Neural progenitor cell (in vitro differentiated cells): ENCODE measurements at regions not wholly inside any gene's neighbourhood (a gene's known extent, or its start where the extent isn't known, plus 50 kb on each side); places are given as distances from the start of the nearest gene placed in this dataset.
"Not testable (repeated sequence)": the region's sequence is repeated elsewhere in the genome, so short reads cannot be mapped to it uniquely, and the experiment has no call there.

Experiments
- DNase-seq: peaks from one replicate; pipeline ENCODE4 v3.0.0-alpha.2; 2016; ENCODE audit warnings: low spot score
- H2AFZ ChIP-seq: fragments of 200-600 bp; sonication (generic); replicated peaks from 2 replicates; pipeline ENCODE4 v1.6.1; 2016; ENCODE audit warnings: antibody characterized with exemption
- H3F3A ChIP-seq: fragments of 200-600 bp; sonication (generic); 2 replicates; pipeline ENCODE4 v1.6.1; 2016; ENCODE audit warnings: antibody characterized with exemption, low read depth
- H3K27ac ChIP-seq: fragments of 200-600 bp; sonication (generic); 2 replicates; pipeline ENCODE4 v1.5.1; 2016; ENCODE audit warnings: mild to moderate bottlenecking
- H3K27me3 ChIP-seq: fragments of 200-600 bp; sonication (generic); 2 replicates; pipeline ENCODE4 v1.6.1; 2016; ENCODE audit warnings: mild to moderate bottlenecking, moderate library complexity
- H3K36me3 ChIP-seq: fragments of 200-600 bp; sonication (generic); 2 replicates; pipeline ENCODE4 v1.5.1; 2016
- H3K4me1 ChIP-seq: fragments of 200-600 bp; sonication (generic); 2 replicates; pipeline ENCODE4 v1.6.1; 2016; ENCODE audit warnings: mixed run types
- H3K4me2 ChIP-seq: fragments of 200-600 bp; sonication (generic); 2 replicates; pipeline ENCODE4 v1.6.1; 2016
- H3K4me3 ChIP-seq: fragments of 200-600 bp; sonication (generic); 2 replicates; pipeline ENCODE4 v1.5.1; 2016
- H3K79me2 ChIP-seq: fragments of 200-600 bp; sonication (generic); 2 replicates; pipeline ENCODE4 v1.6.1; 2016; ENCODE audit warnings: low read depth
- H3K9ac ChIP-seq: fragments of 200-600 bp; sonication (generic); 2 replicates; pipeline ENCODE4 v1.6.1; 2016
- H3K9me3 ChIP-seq: fragments of 200-600 bp; sonication (generic); 2 replicates; pipeline ENCODE4 v1.5.1; 2016; ENCODE audit warnings: low read depth
- H4K20me1 ChIP-seq: fragments of 200-600 bp; sonication (generic); 2 replicates; pipeline ENCODE4 v1.6.1; 2016; ENCODE audit warnings: low read depth
- H3K27ac Mint-ChIP-seq: 3 replicates; pipeline ENCODE4 v1.8.0; 2021; ENCODE audit warnings: mixed read lengths
- H3K27me3 Mint-ChIP-seq: 2 replicates; pipeline ENCODE4 v1.8.0; 2022; ENCODE audit warnings: low read depth, mild to moderate bottlenecking, inconsistent platforms, moderate library complexity, mixed read lengths; ENCODE audit not compliant: insufficient read depth
- H3K36me3 Mint-ChIP-seq: 3 replicates; pipeline ENCODE4 v1.8.0; 2021; ENCODE audit warnings: mixed read lengths
- H3K4me1 Mint-ChIP-seq: 3 replicates; pipeline ENCODE4 v1.8.0; 2021; ENCODE audit warnings: mixed read lengths
- H3K4me3 Mint-ChIP-seq: 3 replicates; pipeline ENCODE4 v1.8.0; 2021; ENCODE audit warnings: mild to moderate bottlenecking, moderate library complexity, mixed read lengths
- H3K9me3 Mint-ChIP-seq: 3 replicates; pipeline ENCODE4 v1.8.0; 2020; ENCODE audit warnings: mixed read lengths
- EZH2 ChIP-seq: fragments of 200-600 bp; sonication (generic); IDR thresholded peaks from 2 replicates; pipeline ENCODE4 v1.6.1; 2017; ENCODE audit warnings: antibody characterized with exemption, mild to moderate bottlenecking, moderate library complexity
- EZH2phosphoT487 ChIP-seq: fragments of 200-600 bp; sonication (generic); IDR thresholded peaks from 2 replicates; pipeline ENCODE4 v1.6.1; 2017; ENCODE audit warnings: antibody characterized with exemption
- TF ChIP-seq, protein P1 (sequence below): fragments of 200-600 bp; sonication (generic); IDR thresholded peaks from 2 replicates; pipeline ENCODE4 v1.5.1; 2017; ENCODE audit warnings: antibody characterized with exemption, mild to moderate bottlenecking

DNA sequence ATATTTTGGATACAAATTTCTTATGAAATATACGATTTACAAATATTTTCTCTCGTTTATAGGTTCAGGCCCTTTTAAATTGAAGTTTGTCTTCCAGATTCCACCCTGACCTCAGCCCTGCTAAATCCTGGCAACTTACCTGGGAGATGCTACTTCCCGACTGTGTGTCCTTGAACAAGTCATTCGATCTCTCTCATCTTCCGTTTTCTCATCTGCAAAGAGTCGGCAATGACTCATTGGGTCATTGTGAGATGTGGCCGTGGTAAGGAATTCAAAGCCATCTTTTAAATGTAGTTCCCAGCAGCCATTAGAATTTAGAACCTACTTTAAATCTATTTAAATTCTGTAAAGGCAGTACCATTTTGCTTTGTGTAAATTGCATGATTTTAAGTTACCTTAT lies 72.5 kb downstream of the LHX2 start:
- no peaks in the 10 kb centered on the region for H4K20me1 ChIP-seq
- H3K9me3 ChIP-seq = no peaks in the 10 kb centered on the region
- H3K4me2 ChIP-seq = no peak overlapping the region
- no peak overlapping the region for H3K27ac Mint-ChIP-seq
- H3K4me1 ChIP-seq = no peaks in the 10 kb centered on the region
- no peaks in the 10 kb centered on the region for H3K36me3 ChIP-seq
- peaks cover 3% of the 10 kb centered on the region for H3K9me3 Mint-ChIP-seq
- no peak overlapping the region for H3K27ac ChIP-seq
- H3K79me2 ChIP-seq = no peaks in the 10 kb centered on the region
- no peaks in the 10 kb centered on the region for H3K36me3 Mint-ChIP-seq
- H3K4me1 Mint-ChIP-seq = no peaks in the 10 kb centered on the region
- no peak overlapping the region for H2AFZ ChIP-seq
- no peak overlapping the region for H3K4me3 ChIP-seq
- H3K4me3 Mint-ChIP-seq = no peak overlapping the region
- TF ChIP-seq EZH2 (no peak), EZH2phosphoT487 (no peak)
- TF ChIP-seq, protein P1, sequence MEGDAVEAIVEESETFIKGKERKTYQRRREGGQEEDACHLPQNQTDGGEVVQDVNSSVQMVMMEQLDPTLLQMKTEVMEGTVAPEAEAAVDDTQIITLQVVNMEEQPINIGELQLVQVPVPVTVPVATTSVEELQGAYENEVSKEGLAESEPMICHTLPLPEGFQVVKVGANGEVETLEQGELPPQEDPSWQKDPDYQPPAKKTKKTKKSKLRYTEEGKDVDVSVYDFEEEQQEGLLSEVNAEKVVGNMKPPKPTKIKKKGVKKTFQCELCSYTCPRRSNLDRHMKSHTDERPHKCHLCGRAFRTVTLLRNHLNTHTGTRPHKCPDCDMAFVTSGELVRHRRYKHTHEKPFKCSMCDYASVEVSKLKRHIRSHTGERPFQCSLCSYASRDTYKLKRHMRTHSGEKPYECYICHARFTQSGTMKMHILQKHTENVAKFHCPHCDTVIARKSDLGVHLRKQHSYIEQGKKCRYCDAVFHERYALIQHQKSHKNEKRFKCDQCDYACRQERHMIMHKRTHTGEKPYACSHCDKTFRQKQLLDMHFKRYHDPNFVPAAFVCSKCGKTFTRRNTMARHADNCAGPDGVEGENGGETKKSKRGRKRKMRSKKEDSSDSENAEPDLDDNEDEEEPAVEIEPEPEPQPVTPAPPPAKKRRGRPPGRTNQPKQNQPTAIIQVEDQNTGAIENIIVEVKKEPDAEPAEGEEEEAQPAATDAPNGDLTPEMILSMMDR = no peak
- no peak overlapping the region for H3K9ac ChIP-seq
- no peaks in the 10 kb centered on the region for H3K27me3 ChIP-seq
- no peaks in the 10 kb centered on the region for H3K27me3 Mint-ChIP-seq
- no peaks in the 10 kb centered on the region for H3F3A ChIP-seq
- no peak for DNase-seq

DNA sequence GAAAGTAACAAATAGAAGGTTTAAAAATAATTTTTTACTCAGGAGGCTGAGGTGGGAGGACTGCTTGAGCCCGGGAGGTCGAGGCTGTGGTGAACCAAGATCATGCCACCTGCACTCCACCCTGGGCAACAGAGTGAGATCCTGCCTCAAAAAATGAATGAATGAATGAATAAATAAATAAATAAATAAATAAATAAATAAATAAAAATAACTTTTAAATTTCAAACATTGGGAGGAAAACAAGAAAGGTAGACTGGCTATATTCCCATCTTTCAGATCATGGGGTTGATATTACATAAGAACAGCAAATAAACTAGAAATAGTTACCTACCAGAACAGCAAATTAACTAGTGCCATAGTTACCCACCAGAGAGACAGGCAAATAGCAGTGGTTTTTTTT lies 75.7 kb downstream of the LHX2 start:
- Histone ChIP-seq H4K20me1 (no peaks in the 10 kb centered on the region), H3K4me2 (no peak overlapping the region), H3K9ac (no peak overlapping the region), H2AFZ (no peak overlapping the region), H3K4me3 (no peak overlapping the region), H3K79me2 (no peaks in the 10 kb centered on the region), H3K9me3 (no peaks in the 10 kb centered on the region), H3K27me3 (no peaks in the 10 kb centered on the region), H3K4me1 (no peaks in the 10 kb centered on the region), H3F3A (no peaks in the 10 kb centered on the region), H3K27ac (no peak overlapping the region), H3K36me3 (no peaks in the 10 kb centered on the region)
- H3K9me3 Mint-ChIP-seq = peaks cover 8% of the 10 kb centered on the region
- H3K27me3 Mint-ChIP-seq = peaks cover 3% of the 10 kb centered on the region
- TF ChIP-seq EZH2 (no peak), EZH2phosphoT487 (no peak)
- TF ChIP-seq, protein P1 = no peak
- H3K4me1 Mint-ChIP-seq = no peaks in the 10 kb centered on the region
- H3K27ac Mint-ChIP-seq = no peak overlapping the region
- no peaks in the 10 kb centered on the region for H3K36me3 Mint-ChIP-seq
- no peak overlapping the region for H3K4me3 Mint-ChIP-seq
- DNase-seq = no peak

DNA sequence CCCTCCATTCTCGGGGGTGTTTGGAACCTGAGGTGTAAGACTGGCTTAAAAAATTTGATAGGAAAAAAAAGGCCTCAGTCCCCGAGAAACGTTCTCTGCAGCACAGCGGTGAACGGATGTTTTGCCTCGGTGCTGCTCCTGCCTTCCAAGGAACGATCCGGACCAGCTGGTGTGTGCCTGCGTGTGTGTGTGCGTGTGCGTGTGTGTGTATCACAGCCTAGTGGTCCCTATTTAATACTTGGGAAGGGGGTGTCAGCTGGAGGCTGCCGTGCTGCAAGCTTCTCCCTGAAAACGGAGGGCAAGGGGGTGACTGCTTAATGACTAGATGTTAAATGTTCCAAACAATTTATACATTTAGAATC lies 76.9 kb downstream of the LHX2 start:
- Mint-ChIP-seq H3K4me3 (no peak overlapping the region), H3K9me3 (peaks cover 9% of the 10 kb centered on the region), H3K36me3 (no peaks in the 10 kb centered on the region), H3K4me1 (no peaks in the 10 kb centered on the region), H3K27ac (no peak overlapping the region), H3K27me3 (peaks cover 3% of the 10 kb centered on the region)
- no peaks in the 10 kb centered on the region for H3F3A ChIP-seq
- H3K4me1 ChIP-seq = no peaks in the 10 kb centered on the region
- H3K27me3 ChIP-seq = no peaks in the 10 kb centered on the region
- H3K4me2 ChIP-seq = no peak overlapping the region
- H3K9me3 ChIP-seq = no peaks in the 10 kb centered on the region
- TF ChIP-seq EZH2 (no peak), EZH2phosphoT487 (no peak)
- TF ChIP-seq, protein P1 = no peak
- H3K27ac ChIP-seq = no peak overlapping the region
- H2AFZ ChIP-seq = no peak overlapping the region
- DNase-seq = no peak
- H3K36me3 ChIP-seq = no peaks in the 10 kb centered on the region
- H4K20me1 ChIP-seq = no peaks in the 10 kb centered on the region
- no peak overlapping the region for H3K4me3 ChIP-seq
- H3K9ac ChIP-seq = no peak overlapping the region
- H3K79me2 ChIP-seq = no peaks in the 10 kb centered on the region

DNA sequence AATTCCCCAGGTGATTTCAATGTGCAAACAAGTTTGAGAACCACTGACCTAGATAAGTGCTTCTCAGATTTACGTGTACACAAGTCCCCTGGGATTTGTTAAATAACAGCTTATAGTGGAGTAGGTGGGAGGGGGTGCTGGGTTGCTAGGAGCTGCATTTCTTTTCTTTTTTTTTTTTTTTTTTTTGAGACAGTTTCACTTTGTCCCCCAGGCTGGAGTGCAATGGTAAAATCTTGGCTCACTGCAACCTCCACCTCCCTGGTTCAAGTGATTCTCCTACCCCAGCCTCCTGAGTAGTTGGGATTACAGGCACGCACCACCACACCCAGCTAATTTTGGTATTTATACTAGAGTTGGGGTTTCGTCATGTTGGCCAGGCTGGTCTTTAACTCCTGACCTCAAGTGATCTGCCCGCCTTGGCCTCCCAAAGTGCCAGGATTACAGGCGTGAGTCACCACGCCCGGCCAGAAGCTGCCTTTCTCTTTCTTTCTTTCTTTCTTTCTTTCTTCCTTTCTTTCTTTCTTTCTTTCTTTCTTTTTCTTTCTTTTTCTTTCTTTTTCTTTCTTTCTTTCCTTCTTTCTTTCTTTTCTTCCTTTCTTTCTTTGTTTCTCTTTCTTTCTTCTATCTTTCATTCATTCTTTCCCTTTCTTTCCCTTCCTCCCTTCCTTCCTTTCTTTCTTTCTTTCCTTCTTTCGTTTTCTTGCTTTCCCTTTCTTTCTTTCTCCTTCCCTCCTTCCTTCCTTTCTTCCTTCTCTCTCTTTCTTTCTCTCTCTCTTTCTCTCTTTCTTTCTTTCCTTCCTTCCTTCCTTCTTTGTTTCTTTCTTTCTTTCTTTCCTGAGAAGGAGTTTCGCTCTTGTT lies 78.3 kb downstream of the LHX2 start:
- H3K4me3 Mint-ChIP-seq, H4K20me1 ChIP-seq, H3K27ac Mint-ChIP-seq, H3K36me3 Mint-ChIP-seq, H3K9me3 Mint-ChIP-seq, H3K9ac ChIP-seq, H3K27ac ChIP-seq, H3K4me1 Mint-ChIP-seq, H2AFZ ChIP-seq, H3K4me1 ChIP-seq, H3K27me3 Mint-ChIP-seq, H3F3A ChIP-seq, H3K27me3 ChIP-seq, H3K79me2 ChIP-seq, DNase-seq, H3K9me3 ChIP-seq, H3K4me2 ChIP-seq, H3K4me3 ChIP-seq, H3K36me3 ChIP-seq: not testable (repeated sequence)
